Activated T-cell treated with anti-CD3 and anti-CD28 coated beads, Interleukin-2, amount 50 U/mL, for 4 hours (primary cell): ENCODE measurements at regions not wholly inside any gene's neighbourhood (a gene's known extent, or its start where the extent isn't known, plus 50 kb on each side); places are given as distances from the start of the nearest gene placed in this dataset.

Source experiments
- ATAC-seq, 2 donors: fragments of 200-7000 bp; cut with Tn5 transposase; one replicate each; pipeline ENCODE4 v1.10.0; 2021
- DNase-seq: peaks from one replicate; pipeline ENCODE4 v3.0.0-alpha.2; 2020
- H3K27me3 Mint-ChIP-seq: one replicate; pipeline ENCODE4 v1.8.0; 2021; ENCODE audit warnings: low read depth, mixed read lengths
- H3K36me3 Mint-ChIP-seq: one replicate; pipeline ENCODE4 v1.8.0; 2022; ENCODE audit warnings: mixed read lengths; ENCODE audit not compliant: insufficient read depth
- H3K4me1 Mint-ChIP-seq: one replicate; pipeline ENCODE4 v1.8.0; 2021; ENCODE audit warnings: low read depth, mixed read lengths
- H3K4me3 Mint-ChIP-seq: one replicate; pipeline ENCODE4 v1.8.0; 2021; ENCODE audit warnings: mild to moderate bottlenecking, moderate library complexity, mixed read lengths
- H3K9me3 Mint-ChIP-seq: one replicate; pipeline ENCODE4 v1.8.0; 2021; ENCODE audit warnings: mixed read lengths

DNA sequence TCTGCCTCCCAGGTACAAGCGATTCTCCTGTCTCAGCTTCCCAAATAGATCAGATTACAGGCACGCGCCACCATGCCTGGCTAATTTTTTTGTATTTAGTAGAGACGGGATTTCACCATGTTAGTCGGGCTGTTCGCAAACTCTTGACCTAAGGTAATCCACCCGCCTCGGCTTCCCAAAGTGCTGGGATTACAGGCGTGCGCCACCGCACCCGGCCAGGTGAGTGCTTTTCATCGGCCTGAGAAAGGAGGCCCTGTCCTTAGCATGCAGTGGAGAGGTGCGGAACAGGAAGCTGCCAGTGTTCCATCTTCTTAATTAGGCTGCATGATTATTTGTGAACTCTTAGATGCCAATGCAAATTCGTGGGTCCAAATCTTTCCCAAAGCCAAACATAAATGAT is 125.7 kb upstream of the THSD7B start:
- no peaks in the 10 kb centered on the region for H3K9me3 Mint-ChIP-seq

DNA sequence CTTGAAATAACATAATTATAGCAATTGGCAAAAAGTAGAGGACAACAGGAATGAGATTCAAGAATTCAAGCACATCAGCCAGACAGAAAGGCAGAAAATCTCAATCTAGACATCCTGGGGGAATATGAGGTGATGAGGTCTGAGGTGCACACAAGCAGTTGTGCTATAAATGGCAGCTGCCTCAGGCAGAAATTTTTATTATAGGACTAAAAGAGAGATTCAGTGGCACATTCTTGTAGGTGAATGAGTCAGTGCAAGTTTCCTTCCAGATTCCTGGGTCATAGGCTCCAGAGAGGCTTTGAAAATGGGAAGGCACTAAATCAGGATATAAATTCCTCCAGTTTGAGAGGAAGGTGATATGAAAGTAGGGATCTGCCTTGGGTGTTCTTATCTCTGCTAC is 127.2 kb upstream of the THSD7B start:
- H3K9me3 Mint-ChIP-seq = no peaks in the 10 kb centered on the region
- no peak overlapping the region for H3K4me3 Mint-ChIP-seq
- H3K4me1 Mint-ChIP-seq = no peaks in the 10 kb centered on the region
- no peaks in the 10 kb centered on the region for H3K36me3 Mint-ChIP-seq
- no peaks in the 10 kb centered on the region for H3K27me3 Mint-ChIP-seq
- ATAC-seq (no peak), DNase-seq (no peak)

More for the DNA sequence above, 125.7 kb upstream of the THSD7B start:
- DNase-seq (no peak), ATAC-seq (no peak)
- Mint-ChIP-seq H3K4me1 (no peaks in the 10 kb centered on the region), H3K4me3 (no peak overlapping the region), H3K27me3 (peaks cover 2% of the 10 kb centered on the region), H3K36me3 (no peaks in the 10 kb centered on the region)

DNA sequence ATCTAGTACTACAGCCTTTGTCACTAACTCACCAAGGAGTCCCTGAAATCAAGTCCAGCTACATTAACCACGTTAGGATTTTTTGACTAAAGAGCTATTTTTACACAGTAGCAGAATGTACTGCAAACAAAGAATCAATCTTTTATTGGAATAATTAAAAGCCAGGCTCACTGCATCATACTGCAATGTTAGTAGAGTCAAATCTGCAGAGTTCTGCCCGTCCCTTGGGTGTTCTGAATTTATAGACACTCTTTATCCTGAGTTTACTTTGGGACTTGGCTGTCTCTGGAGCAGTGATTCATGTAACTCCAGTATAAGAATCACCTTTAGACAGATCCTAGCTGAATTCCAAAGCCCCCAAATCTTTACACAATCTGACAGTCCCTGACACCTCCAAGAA is 127.9 kb upstream of the THSD7B start:
- Mint-ChIP-seq H3K36me3 (no peaks in the 10 kb centered on the region), H3K9me3 (no peaks in the 10 kb centered on the region)

DNA sequence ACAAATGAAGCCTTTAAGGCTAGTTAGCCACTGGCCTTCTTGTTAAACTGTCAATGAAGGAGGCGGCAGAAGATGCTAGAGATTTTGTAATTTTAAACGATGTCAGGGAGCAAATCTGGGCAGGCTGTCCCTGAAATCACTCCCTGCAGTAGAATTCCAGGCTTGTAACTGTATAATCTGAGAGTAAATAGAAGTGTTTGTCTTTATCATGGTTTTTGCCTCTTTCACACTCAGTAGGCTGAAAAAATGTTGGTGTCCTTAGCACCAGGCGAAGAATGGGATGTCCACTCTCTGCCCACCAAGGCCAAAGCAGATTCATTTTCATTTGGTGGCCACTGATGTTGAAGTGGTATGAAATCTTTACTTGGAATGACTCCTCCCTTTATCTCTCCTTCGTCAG is 136.9 kb upstream of the THSD7B start:
- Mint-ChIP-seq H3K27me3 (peaks cover 5% of the 10 kb centered on the region), H3K4me3 (no peak overlapping the region), H3K36me3 (no peaks in the 10 kb centered on the region), H3K9me3 (no peaks in the 10 kb centered on the region), H3K4me1 (no peaks in the 10 kb centered on the region)
- DNase-seq = no peak
- no peak for ATAC-seq

More for the DNA sequence above, 127.9 kb upstream of the THSD7B start:
- DNase-seq (no peak), ATAC-seq (no peak)
- peaks cover 2% of the 10 kb centered on the region for H3K27me3 Mint-ChIP-seq
- H3K4me3 Mint-ChIP-seq = no peak overlapping the region
- no peaks in the 10 kb centered on the region for H3K4me1 Mint-ChIP-seq

DNA sequence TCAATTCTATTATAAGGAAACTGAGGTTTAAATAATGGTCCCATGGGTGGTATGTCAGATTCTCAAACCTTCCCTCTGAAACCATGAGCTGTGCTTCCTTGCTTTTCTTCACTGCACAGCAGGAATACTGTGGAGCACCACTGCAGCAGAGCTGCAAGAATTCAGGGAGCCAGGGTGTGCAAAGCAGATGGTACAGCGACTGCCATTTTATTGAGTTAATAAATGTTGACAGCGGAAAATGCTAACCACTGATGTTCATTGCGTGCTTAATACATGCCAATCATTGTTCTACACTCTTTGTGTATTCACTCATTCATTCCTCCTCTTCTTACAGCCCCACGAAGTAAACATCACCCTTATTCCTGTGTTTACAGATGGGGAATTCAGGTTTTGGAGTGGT is 152.2 kb upstream of the THSD7B start:
- Mint-ChIP-seq H3K4me1 (no peaks in the 10 kb centered on the region), H3K9me3 (no peaks in the 10 kb centered on the region), H3K4me3 (no peak overlapping the region), H3K36me3 (no peaks in the 10 kb centered on the region), H3K27me3 (peaks cover 1% of the 10 kb centered on the region)
- DNase-seq (no peak), ATAC-seq (no peak)

DNA sequence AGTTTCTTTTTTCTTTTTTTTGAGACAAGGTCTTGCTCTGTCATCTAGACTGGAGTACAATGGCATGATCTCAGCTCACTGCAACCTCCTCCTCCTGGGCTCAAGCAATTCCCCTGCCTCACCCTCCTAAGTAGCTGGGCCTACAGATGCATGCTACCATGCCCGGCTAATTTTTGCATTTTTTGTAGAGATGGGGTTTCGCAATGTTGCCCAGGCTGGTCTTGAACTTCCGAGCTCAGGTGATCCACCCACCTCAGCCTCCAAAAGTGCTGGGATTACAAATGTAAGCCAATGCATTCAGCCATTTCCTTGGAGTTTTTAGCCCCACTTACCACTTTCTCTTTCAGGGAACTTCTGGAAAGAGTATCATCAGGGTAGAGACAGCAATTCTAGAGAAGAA is 153.3 kb upstream of the THSD7B start:
- Mint-ChIP-seq H3K4me3 (no peak overlapping the region), H3K36me3 (no peaks in the 10 kb centered on the region), H3K27me3 (peaks cover 1% of the 10 kb centered on the region), H3K9me3 (no peaks in the 10 kb centered on the region), H3K4me1 (no peaks in the 10 kb centered on the region)
- ATAC-seq (no peak), DNase-seq (no peak)

DNA sequence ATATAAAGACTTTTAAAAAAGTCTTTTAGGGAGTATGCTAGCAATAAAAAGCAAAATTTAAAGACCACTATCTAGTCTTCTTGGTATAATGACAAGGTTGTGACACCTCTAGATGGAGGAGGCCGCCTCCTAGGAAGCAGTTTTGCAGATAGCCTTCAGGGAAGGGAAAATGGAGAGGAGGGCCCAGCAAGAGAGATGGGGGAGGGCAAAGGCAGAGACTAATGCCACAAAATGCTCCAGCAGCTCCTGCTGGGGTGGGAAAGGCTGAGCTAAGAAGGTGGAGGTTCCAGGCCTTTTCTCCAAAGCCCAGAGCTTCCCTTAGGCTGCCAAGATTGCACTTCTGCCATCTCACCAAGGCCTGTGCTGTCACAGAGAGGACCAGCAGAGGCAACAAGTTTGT is 153.9 kb upstream of the THSD7B start:
- Mint-ChIP-seq H3K9me3 (no peaks in the 10 kb centered on the region), H3K36me3 (no peaks in the 10 kb centered on the region), H3K4me3 (no peak overlapping the region), H3K27me3 (peaks cover 1% of the 10 kb centered on the region), H3K4me1 (no peaks in the 10 kb centered on the region)
- ATAC-seq (no peak), DNase-seq (no peak)

DNA sequence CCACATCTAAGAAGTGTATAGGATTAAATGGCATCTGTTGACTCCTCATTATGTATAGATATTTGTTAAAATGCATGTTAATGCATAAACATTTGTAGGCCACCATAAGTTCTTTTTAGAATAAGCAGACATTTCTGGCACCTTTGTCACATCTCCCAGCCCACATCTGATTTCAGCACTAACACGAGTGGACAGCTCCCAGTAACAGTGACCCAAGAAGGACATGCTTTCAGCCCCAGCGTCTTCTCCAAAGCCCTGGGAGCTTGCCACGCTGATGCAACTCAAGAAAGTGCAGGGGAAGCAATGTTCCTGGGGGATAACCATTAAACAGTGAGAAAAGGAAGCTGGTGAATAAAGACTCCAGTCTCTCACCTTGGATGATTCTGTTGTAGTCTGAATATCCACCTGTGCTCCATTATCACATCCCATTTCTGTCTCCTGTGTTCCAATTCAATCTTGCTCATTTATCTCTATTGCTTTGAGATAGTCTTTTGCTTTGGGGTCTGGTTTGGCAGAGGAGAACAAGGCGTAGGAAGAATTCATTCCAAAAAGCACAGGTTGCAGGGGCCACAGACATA is 182.6 kb upstream of the THSD7B start:
- Mint-ChIP-seq H3K4me3 (no peak overlapping the region), H3K36me3 (no peaks in the 10 kb centered on the region), H3K9me3 (no peaks in the 10 kb centered on the region), H3K4me1 (no peaks in the 10 kb centered on the region), H3K27me3 (no peaks in the 10 kb centered on the region)
- no peak for DNase-seq
- ATAC-seq = no peak

DNA sequence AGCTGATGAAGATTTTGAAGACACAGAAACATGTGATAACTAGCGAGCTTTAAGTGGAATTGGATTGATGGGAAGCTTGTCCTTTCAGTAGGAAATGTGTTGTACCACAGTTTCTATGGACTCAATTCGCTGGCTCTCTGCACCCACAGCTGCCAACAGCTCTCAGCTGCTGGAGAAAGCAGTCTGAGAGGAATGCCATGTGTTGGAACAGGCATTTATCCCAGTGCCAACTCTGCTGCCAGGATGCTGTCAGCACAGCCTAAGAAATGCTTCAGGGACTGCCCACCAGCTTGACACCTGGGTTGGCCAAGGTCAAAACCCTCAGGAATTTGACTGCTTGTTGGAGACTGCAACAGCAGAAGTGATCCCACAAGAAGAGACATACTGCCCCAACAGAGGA is 193.0 kb upstream of the THSD7B start:
- DNase-seq (no peak), ATAC-seq (no peak)
- no peaks in the 10 kb centered on the region for H3K27me3 Mint-ChIP-seq
- H3K4me1 Mint-ChIP-seq = no peaks in the 10 kb centered on the region
- H3K9me3 Mint-ChIP-seq = no peaks in the 10 kb centered on the region
- H3K36me3 Mint-ChIP-seq = no peaks in the 10 kb centered on the region
- H3K4me3 Mint-ChIP-seq = no peak overlapping the region

DNA sequence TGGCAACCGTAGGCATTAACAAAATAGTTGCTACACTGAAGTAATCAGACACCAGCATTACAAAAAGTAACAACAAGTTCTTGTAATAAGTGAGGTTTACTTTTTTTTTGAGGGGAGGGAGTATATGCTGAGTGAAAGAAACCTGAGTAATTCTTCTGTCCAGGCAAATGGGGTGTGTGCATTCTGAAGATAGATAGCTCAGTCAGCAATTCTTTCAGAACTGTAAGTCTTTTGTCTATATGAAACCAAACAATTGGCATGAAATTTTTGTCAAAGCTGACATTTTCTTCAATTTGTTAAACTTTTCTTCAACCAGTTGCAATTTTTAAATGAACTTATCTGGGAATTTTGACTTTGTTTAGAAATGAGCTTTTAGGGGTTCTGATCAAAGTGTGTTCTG is 208.1 kb upstream of the THSD7B start:
- DNase-seq (no peak), ATAC-seq (no peak)
- H3K9me3 Mint-ChIP-seq = no peaks in the 10 kb centered on the region
- H3K4me3 Mint-ChIP-seq = no peak overlapping the region
- no peaks in the 10 kb centered on the region for H3K36me3 Mint-ChIP-seq
- H3K27me3 Mint-ChIP-seq = peaks cover 21% of the 10 kb centered on the region
- H3K4me1 Mint-ChIP-seq = no peaks in the 10 kb centered on the region

DNA sequence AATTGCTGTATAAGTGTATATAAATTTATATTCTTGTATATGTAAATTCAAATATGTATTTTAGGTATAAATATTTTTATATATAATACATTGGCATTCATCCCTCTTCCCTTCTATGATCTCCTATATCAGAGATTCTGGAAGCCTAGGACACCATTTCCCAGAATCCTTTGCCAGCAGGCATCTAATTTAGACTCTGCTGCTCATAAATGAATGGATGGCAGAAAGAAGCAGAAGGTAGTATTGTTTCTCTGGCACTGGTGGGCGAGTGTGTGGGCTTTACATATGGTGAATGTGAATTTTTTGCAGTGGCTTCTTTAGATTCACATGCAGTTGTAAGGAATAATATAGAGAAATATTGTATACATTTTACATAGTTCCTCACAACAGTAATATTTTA is 215.2 kb upstream of the THSD7B start:
- DNase-seq (no peak), ATAC-seq (no peak)
- no peaks in the 10 kb centered on the region for H3K4me1 Mint-ChIP-seq
- no peaks in the 10 kb centered on the region for H3K9me3 Mint-ChIP-seq
- peaks cover 13% of the 10 kb centered on the region for H3K27me3 Mint-ChIP-seq
- H3K4me3 Mint-ChIP-seq = no peak overlapping the region
- no peaks in the 10 kb centered on the region for H3K36me3 Mint-ChIP-seq

DNA sequence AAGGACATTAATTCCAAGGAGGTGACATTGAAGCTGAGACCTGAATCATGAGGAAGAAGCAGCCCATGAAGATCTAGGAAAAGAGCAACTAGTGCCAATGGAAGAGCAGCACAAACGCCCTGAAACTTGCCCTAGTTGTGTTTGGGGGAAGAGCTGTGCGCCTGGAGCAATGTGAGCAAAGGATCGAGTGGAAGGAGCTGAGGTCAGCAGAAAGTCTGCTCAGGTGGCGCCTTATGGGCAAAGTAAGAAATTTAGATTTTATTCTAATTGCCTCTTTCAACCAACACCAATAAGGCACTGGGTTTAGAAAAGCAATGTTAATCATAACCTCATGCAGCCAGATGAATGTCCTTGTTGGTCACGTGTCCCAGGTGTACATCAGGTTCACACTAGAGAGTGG is 226.0 kb upstream of the THSD7B start:
- peaks cover 4% of the 10 kb centered on the region for H3K27me3 Mint-ChIP-seq
- DNase-seq = no peak
- no peak for ATAC-seq
- H3K4me1 Mint-ChIP-seq = no peaks in the 10 kb centered on the region
- no peak overlapping the region for H3K4me3 Mint-ChIP-seq
- H3K9me3 Mint-ChIP-seq = no peaks in the 10 kb centered on the region
- no peaks in the 10 kb centered on the region for H3K36me3 Mint-ChIP-seq

DNA sequence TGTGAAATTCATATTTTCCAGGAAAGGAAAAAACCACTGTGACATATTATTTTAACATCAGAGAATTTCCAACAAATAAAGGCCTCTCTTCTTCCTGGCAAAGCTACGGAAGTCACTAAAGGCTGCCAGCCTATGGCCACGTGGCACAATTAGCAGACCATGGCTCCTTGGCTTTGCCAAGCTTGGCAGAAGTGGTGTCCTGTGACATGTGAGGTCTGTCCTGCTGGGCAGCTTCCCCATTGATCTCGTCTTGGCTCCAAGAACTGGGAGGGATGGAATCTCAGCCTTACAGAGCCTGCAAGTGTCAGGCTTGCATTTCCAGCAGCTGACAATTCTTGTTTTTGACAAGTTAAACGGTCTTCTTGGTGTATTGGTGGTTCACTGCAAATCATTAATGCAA is 226.9 kb upstream of the THSD7B start:
- no peaks in the 10 kb centered on the region for H3K9me3 Mint-ChIP-seq
- ATAC-seq (no peak), DNase-seq (no peak)
- no peaks in the 10 kb centered on the region for H3K36me3 Mint-ChIP-seq
- peaks cover 4% of the 10 kb centered on the region for H3K27me3 Mint-ChIP-seq
- no peaks in the 10 kb centered on the region for H3K4me1 Mint-ChIP-seq
- H3K4me3 Mint-ChIP-seq = no peak overlapping the region

DNA sequence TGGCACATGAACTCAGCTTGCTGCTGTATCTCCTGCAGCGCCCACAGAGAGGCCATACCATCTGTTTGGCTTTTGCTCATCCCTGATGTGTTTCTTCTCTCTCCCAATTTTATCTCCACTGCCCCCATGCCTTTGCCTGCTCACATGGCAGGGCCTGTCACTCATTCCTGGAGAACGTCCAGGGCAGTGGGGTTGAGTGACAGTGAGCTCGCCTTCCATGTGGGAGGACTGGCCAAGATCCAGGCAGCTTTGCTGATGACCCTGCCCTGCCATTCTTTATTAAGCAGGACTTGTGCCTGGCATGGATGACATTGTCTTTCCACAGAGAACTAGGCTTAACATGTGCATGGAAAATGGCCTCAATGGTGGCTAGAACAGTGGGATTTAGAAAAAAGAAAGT is 230.5 kb upstream of the THSD7B start:
- ATAC-seq = no peak
- H3K4me1 Mint-ChIP-seq = no peaks in the 10 kb centered on the region
- no peak for DNase-seq
- no peak overlapping the region for H3K4me3 Mint-ChIP-seq
- H3K36me3 Mint-ChIP-seq = no peaks in the 10 kb centered on the region
- H3K9me3 Mint-ChIP-seq = no peaks in the 10 kb centered on the region
- H3K27me3 Mint-ChIP-seq = peaks cover 4% of the 10 kb centered on the region

DNA sequence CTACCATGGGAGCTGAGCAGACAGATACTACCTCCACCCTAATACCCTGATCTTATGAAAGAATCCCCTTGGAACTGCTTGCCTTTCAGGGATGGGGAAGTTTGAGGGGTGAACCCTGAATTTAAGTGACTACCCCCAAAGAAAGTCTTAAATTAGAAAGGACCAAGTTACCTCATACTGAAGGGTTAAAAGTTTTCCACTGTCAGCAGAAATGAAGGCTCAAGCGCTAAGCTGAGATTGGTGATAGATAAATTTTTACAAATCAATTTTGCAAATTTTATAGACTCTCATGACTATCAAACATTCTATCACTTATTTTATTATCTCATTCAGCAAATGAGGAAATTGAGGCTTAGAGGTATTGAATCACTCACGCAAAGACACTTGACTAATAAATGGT is 233.2 kb upstream of the THSD7B start:
- no peak overlapping the region for H3K4me3 Mint-ChIP-seq
- no peaks in the 10 kb centered on the region for H3K4me1 Mint-ChIP-seq
- no peaks in the 10 kb centered on the region for H3K36me3 Mint-ChIP-seq
- no peak for DNase-seq
- H3K9me3 Mint-ChIP-seq = no peaks in the 10 kb centered on the region
- peaks cover 9% of the 10 kb centered on the region for H3K27me3 Mint-ChIP-seq
- no peak for ATAC-seq

DNA sequence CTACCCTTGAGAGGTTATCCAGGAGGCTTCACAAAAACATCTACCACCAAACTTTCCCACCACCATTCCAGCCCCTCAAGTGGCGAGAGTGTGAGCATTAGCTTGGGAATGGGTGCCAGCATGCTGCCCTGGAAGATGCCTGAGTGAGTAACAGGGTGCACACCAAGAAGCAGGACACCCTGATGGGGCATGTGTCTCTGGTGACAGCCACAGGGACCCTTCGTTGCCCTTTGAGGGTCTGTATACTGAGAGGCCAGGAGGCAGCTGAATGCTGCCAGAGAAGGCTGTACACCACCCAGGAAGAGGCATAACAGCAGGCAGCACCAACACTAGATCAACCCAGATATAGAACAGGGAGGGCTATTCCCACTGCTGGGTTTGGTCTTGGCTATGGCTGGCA is 233.6 kb upstream of the THSD7B start:
- no peaks in the 10 kb centered on the region for H3K9me3 Mint-ChIP-seq
- H3K4me3 Mint-ChIP-seq = no peak overlapping the region
- DNase-seq = no peak
- no peak for ATAC-seq
- no peaks in the 10 kb centered on the region for H3K36me3 Mint-ChIP-seq
- peaks cover 9% of the 10 kb centered on the region for H3K27me3 Mint-ChIP-seq
- H3K4me1 Mint-ChIP-seq = no peaks in the 10 kb centered on the region
